Tibial nerve (tissue), 4 donors: ENCODE measurements at regions not wholly inside any gene's neighbourhood (a gene's known extent, or its start where the extent isn't known, plus 50 kb on each side); places are given as distances from the start of the nearest gene placed in this dataset.

ENCODE experiments used
- DNase-seq, 2 donors: peaks; one replicate each; pipeline ENCODE4 v3.0.0-alpha.2; 2019; ENCODE audit warnings: low spot score in 2 of 2
- H3K27ac ChIP-seq, 4 donors: fragments of 200-600 bp; sonication (generic) in 3 of 4; one replicate each; pipeline ENCODE4 v1.5.1; 2017 to 2019; ENCODE audit warnings: mild to moderate bottlenecking in 1 of 4
- H3K27me3 ChIP-seq, 2 donors: fragments of 200-600 bp; sonication (generic) in 1 of 2; one replicate each; pipeline versions ENCODE4 v1.5.1 to v1.6.0; 2017 to 2019
- H3K36me3 ChIP-seq, 3 donors: fragments of 200-600 bp; sonication (generic); one replicate each; pipeline ENCODE4 v1.5.1; 2018 to 2019
- H3K4me1 ChIP-seq, 4 donors: fragments of 200-600 bp; sonication (generic) in 3 of 4; one replicate each; pipeline ENCODE4 v1.5.1; 2017 to 2019
- H3K4me3 ChIP-seq, 4 donors: fragments of 200-600 bp; sonication (generic) in 3 of 4; one replicate each; pipeline ENCODE4 v1.5.1; 2017 to 2019; ENCODE audit warnings: mild to moderate bottlenecking in 1 of 4, moderate library complexity in 1 of 4
- H3K9me3 ChIP-seq, 4 donors: fragments of 200-600 bp; sonication (generic) in 3 of 4; one replicate each; pipeline ENCODE4 v1.5.1; 2017 to 2019
- EP300 ChIP-seq, 2 donors: sonication (generic); formaldehyde crosslinking; IDR thresholded peaks; one replicate each; pipeline ENCODE4 v1.6.1; 2017; ENCODE audit warnings: antibody characterized with exemption in 2 of 2, mild to moderate bottlenecking in 1 of 2
- POLR2A ChIP-seq, 2 donors: fragments of 450-650 bp; IDR thresholded peaks; one replicate each; pipeline ENCODE4 v1.6.1; 2017; ENCODE audit warnings: antibody characterized with exemption in 2 of 2, mild to moderate bottlenecking in 2 of 2, moderate library complexity in 2 of 2
- WGBS, 2 donors: methylation state at CpG; one replicate each; pipeline ENCODE4 v1.1.5; 2018; 5-methylcytosine and 5-hydroxymethylcytosine counted together
- TF ChIP-seq, protein P1 (sequence below), 5 experiments: fragments of 200-600 bp in 3 of 5; fragments of 450-650 bp in 2 of 5; sonication (generic) in 3 of 5; IDR thresholded peaks; one replicate each; pipeline ENCODE4 v1.5.1; 2016 to 2019; ENCODE audit warnings: antibody characterized with exemption in 5 of 5, mild to moderate bottlenecking in 3 of 5, moderate library complexity in 2 of 5

DNA sequence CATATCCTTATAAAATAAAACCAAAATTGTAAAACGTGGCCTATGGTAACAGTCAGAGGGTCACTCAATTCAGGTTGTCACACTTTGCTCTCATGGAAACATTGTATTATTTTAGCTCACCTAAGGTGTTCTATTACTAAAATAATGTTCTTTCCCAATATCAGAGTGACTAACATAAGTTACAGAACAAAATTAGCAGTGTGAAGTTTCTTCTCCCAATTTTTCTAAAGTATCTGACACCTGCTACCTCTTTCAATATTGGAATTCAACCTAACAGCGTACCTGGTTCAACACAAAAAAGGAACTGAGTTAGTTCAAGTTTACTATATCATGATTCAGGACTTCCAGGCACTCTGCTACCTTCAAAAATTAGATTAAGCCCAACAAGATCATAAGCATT is 190.4 kb downstream of the ZEB2 start:
- H3K27me3 ChIP-seq = no peaks in the 10 kb centered on the region
- no peaks in the 10 kb centered on the region for H3K9me3 ChIP-seq
- TF ChIP-seq POLR2A (IDR thresholded peaks at IDR 0.05) = no peak
- TF ChIP-seq, protein P1, sequence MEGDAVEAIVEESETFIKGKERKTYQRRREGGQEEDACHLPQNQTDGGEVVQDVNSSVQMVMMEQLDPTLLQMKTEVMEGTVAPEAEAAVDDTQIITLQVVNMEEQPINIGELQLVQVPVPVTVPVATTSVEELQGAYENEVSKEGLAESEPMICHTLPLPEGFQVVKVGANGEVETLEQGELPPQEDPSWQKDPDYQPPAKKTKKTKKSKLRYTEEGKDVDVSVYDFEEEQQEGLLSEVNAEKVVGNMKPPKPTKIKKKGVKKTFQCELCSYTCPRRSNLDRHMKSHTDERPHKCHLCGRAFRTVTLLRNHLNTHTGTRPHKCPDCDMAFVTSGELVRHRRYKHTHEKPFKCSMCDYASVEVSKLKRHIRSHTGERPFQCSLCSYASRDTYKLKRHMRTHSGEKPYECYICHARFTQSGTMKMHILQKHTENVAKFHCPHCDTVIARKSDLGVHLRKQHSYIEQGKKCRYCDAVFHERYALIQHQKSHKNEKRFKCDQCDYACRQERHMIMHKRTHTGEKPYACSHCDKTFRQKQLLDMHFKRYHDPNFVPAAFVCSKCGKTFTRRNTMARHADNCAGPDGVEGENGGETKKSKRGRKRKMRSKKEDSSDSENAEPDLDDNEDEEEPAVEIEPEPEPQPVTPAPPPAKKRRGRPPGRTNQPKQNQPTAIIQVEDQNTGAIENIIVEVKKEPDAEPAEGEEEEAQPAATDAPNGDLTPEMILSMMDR (IDR thresholded peaks at IDR 0.05) = no peak
- no peak for TF ChIP-seq EP300 (IDR thresholded peaks at IDR 0.05)
- no peak for DNase-seq
- 83 to 97% methylated on average over 2 of the region's 2 CpGs for WGBS, 2 donors
- peaks cover 0 to 26% (median 2%) of the 10 kb centered on the region in 4 donors for H3K4me1 ChIP-seq
- H3K27ac ChIP-seq = no peak overlapping the region
- no peaks in the 10 kb centered on the region for H3K36me3 ChIP-seq
- no peak overlapping the region for H3K4me3 ChIP-seq

DNA sequence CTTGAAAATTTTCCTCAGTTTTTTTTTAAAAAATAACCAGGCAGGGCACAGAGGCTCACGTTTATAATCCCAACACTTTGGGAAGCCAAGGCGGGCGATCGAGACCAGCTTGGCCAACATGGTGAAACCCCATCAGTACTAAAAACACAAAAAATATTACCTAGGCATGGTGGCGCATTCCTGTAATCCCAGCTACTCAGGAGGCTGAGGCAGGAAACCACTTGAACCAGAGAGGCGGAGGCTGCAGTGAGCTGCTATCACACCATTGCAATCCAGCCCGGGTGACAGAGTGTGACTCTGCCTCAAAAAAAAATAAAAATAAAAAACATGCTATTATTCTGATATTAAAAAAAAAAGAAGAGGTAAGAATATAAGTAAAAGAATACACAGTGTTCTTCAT is 191.0 kb downstream of the ZEB2 start:
- TF ChIP-seq, protein P1 (IDR thresholded peaks at IDR 0.05) = no peak
- TF ChIP-seq EP300 (IDR thresholded peaks at IDR 0.05) = no peak
- no peak for TF ChIP-seq POLR2A (IDR thresholded peaks at IDR 0.05)
- Histone ChIP-seq H3K4me1 (peaks cover 0 to 26% (median 2%) of the 10 kb centered on the region in 4 donors), H3K4me3 (no peak overlapping the region), H3K36me3 (no peaks in the 10 kb centered on the region), H3K9me3 (no peaks in the 10 kb centered on the region), H3K27me3 (no peaks in the 10 kb centered on the region), H3K27ac (peak overlapping the region in 1 of 4 donors; percentile 37)
- 80 to 90% methylated on average over 7 of the region's 7 CpGs for WGBS, 2 donors
- DNase-seq = no peak

DNA sequence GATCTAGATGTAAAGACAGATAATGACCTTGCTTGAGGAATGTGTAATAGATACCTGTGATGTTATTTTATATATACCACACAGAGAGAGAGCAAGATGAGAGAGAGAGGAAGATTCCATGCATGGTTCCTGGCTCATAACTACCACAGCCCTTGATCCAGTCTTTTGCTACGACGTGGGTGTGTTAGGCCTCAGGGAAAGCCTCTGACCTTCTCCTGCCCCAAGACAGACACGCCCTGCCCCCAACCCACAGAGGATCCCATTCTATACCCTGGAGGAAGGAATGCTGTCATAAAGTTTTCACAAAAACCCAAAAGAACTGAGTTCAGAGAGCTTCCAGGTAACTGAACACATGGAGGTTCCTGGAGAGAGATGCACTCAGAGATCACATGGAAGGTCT is 193.1 kb downstream of the ZEB2 start:
- WGBS, 2 donors = 70 to 76% methylated on average over 3 of the region's 3 CpGs
- no peak overlapping the region for H3K4me3 ChIP-seq
- H3K27ac ChIP-seq = no peak overlapping the region
- DNase-seq = no peak
- no peaks in the 10 kb centered on the region for H3K36me3 ChIP-seq
- H3K9me3 ChIP-seq = peaks cover 0 to 9% (median 0%) of the 10 kb centered on the region in 4 donors
- no peak for TF ChIP-seq POLR2A (IDR thresholded peaks at IDR 0.05)
- TF ChIP-seq, protein P1 (IDR thresholded peaks at IDR 0.05) = no peak
- peaks cover 0 to 18% (median 2%) of the 10 kb centered on the region in 4 donors for H3K4me1 ChIP-seq
- H3K27me3 ChIP-seq = no peaks in the 10 kb centered on the region

DNA sequence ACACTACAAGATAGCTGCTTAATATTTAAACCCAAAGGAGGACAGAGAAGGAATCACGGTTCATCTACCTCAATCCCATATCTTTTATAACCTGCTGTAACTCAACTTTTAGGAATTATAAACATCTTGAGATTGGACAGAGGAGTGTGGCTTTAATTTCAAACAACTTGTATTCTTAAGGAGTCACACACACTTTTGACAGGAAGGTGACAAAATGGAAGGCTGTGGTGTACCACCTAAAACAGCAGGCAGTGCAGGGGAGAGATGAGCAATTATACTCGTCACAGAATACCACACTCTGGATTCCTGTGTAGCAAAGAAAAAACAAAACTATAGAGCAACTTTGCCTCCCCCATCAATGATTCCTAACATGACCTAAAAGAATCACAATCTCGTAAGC is 194.8 kb downstream of the ZEB2 start:
- H3K27ac ChIP-seq = no peak overlapping the region
- no peak for DNase-seq
- no peak overlapping the region for H3K4me3 ChIP-seq
- H3K4me1 ChIP-seq = peaks cover 0 to 17% (median 2%) of the 10 kb centered on the region in 4 donors
- TF ChIP-seq POLR2A (IDR thresholded peaks at IDR 0.05) = no peak
- TF ChIP-seq, protein P1 (IDR thresholded peaks at IDR 0.05) = no peak
- no peak for TF ChIP-seq EP300 (IDR thresholded peaks at IDR 0.05)
- H3K9me3 ChIP-seq = peaks cover 0 to 9% (median 0%) of the 10 kb centered on the region in 4 donors
- no peaks in the 10 kb centered on the region for H3K36me3 ChIP-seq
- no peaks in the 10 kb centered on the region for H3K27me3 ChIP-seq
- WGBS, 2 donors = 74 to 76% methylated on average over 3 of the region's 3 CpGs

DNA sequence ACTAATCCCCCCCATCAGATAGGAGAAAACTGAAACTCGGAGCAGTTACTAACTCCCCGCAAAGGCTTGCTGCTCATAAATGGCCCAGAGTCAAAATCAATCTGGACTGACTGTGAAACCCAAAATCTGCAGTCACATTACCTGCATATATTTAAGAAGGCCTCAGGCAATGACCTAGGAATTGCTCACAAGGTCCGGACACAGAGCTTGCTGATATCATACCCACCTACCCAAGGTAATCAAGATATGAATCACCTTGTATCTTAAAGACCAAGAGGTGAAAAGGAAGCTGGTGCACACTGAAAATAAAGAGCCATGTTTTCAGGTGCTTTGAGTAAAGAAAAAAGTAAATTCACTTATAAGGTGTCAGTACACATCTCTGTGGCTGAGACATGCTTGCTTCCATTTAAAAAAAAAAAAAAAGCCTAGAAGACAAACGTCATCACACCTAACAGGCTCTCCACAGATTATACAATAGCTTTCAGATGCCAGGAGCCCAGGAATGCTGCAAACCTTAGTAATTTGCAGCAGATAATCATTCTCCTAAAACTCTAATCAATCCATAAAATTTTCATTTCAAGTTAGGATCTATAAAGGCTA is 195.4 kb downstream of the ZEB2 start:
- H3K4me3 ChIP-seq = no peak overlapping the region
- 87 to 89% methylated on average over 4 of the region's 4 CpGs for WGBS, 2 donors

More for the DNA sequence above, 195.4 kb downstream of the ZEB2 start:
- TF ChIP-seq POLR2A (IDR thresholded peaks at IDR 0.05) (no peak), EP300 (IDR thresholded peaks at IDR 0.05) (no peak)
- TF ChIP-seq, protein P1 (IDR thresholded peaks at IDR 0.05) = no peak
- peak overlapping the region in 1 of 4 donors; percentile 6 for H3K27ac ChIP-seq
- DNase-seq = no peak
- peaks cover 0 to 9% (median 0%) of the 10 kb centered on the region in 4 donors for H3K9me3 ChIP-seq
- peaks cover 0 to 11% (median 2%) of the 10 kb centered on the region in 4 donors for H3K4me1 ChIP-seq
- no peaks in the 10 kb centered on the region for H3K36me3 ChIP-seq
- no peaks in the 10 kb centered on the region for H3K27me3 ChIP-seq
